ENCODE measurements at regions not wholly inside any gene's neighbourhood (a gene's known extent, or its start where the extent isn't known, plus 50 kb on each side); places are given as distances from the start of the nearest gene placed in this dataset.

DNA sequence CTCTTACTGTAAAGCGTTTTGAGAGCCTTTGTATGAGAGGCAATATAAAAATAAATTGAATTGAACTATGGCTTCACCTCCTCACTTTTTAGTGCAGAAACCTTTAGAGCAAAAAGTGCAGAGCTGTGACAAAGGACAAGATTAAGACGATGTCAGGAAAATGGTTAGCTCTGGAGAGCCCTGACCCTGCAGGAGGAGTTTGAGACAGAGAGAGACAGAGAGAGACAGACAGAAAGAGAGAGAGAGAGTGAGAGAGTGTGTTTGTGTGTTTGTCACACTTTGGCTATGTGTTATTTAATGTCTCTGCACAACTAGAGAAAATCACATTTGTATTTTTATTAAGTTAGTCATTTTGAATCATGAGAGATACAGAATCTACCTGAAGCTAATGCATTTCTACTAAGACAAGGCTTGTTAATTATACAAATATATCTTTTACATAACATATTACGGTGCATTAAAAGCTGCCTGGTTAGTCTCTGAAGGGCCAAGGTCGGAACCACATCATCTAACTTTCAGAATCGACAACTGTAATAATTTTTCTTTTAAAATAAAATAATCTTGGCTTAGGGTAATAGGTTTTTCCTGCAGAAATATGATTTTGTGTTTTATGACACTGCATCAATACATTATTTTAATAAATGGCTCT is 423.5 kb upstream of the ZEB2 start:
- peaks cover 39% of the 10 kb centered on the region for H3K4me1 ChIP-seq (ENCODE audit: insufficient read depth, poor library complexity, severe bottlenecking)
- H3K27ac ChIP-seq (ENCODE audit: poor library complexity, severe bottlenecking): peak overlapping the region; percentile 82

DNA sequence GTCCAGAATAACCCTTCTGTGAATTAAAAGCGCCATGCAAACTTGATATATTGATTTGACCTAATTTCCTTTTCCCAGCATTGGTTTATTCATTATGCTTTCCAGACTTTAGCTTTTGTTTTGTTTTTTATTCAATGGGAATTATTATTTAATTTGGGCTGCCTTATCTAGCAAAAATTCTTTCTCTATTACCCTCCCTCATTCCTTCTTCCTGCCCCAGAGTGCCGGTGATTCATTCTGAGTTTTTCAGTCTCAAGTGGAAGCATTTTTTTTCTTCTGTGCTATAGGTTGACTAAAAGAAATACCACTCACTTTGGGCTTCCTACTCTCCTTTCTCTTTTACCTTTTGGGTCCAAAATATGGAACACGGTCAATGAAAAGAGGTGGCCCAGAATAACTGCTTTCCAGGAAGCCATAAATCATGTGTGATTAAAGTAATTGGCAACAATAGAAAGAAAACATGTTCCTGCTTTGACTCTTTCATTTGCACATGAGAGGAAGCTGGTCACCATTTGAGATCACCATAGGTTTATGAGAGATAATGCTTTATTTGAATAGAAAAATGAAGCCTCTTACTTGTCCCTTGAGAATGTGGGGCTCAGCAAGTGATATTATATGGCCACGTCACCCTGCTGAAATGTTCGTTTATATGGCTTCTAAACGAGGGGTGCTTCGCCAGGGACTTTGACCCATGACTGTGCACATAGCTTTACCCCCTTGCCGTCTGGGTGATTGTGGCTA is 422.8 kb upstream of the ZEB2 start:
- Histone ChIP-seq H3K27me3 (ENCODE audit: insufficient read depth, poor library complexity, severe bottlenecking) (no peaks in the 10 kb centered on the region), H3K4me3 (ENCODE audit: severe bottlenecking) (no peak overlapping the region), H3K36me3 (ENCODE audit: low read depth) (no peaks in the 10 kb centered on the region), H3K4me1 (ENCODE audit: insufficient read depth, poor library complexity, severe bottlenecking) (peaks cover 45% of the 10 kb centered on the region), H3K9me3 (ENCODE audit: severe bottlenecking) (no peaks in the 10 kb centered on the region), H3K27ac (ENCODE audit: poor library complexity, severe bottlenecking) (peak overlapping the region; percentile 82)
- ATAC-seq (ENCODE audit: low read depth) (peak; percentile 45; the same call in 1 of the 3 replicates), DNase-seq (ENCODE audit: low spot score) (no peak)
- TF ChIP-seq, protein P1, sequence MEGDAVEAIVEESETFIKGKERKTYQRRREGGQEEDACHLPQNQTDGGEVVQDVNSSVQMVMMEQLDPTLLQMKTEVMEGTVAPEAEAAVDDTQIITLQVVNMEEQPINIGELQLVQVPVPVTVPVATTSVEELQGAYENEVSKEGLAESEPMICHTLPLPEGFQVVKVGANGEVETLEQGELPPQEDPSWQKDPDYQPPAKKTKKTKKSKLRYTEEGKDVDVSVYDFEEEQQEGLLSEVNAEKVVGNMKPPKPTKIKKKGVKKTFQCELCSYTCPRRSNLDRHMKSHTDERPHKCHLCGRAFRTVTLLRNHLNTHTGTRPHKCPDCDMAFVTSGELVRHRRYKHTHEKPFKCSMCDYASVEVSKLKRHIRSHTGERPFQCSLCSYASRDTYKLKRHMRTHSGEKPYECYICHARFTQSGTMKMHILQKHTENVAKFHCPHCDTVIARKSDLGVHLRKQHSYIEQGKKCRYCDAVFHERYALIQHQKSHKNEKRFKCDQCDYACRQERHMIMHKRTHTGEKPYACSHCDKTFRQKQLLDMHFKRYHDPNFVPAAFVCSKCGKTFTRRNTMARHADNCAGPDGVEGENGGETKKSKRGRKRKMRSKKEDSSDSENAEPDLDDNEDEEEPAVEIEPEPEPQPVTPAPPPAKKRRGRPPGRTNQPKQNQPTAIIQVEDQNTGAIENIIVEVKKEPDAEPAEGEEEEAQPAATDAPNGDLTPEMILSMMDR (IDR thresholded peaks at IDR 0.05; ENCODE audit: poor library complexity, severe bottlenecking): no peak

More for the DNA sequence above, 423.5 kb upstream of the ZEB2 start:
- Histone ChIP-seq H3K4me3 (ENCODE audit: severe bottlenecking) (no peak overlapping the region), H3K27me3 (ENCODE audit: insufficient read depth, poor library complexity, severe bottlenecking) (no peaks in the 10 kb centered on the region), H3K36me3 (ENCODE audit: low read depth) (no peaks in the 10 kb centered on the region), H3K9me3 (ENCODE audit: severe bottlenecking) (no peaks in the 10 kb centered on the region)
- TF ChIP-seq, protein P1 (IDR thresholded peaks at IDR 0.05; ENCODE audit: poor library complexity, severe bottlenecking): no peak
- ATAC-seq (ENCODE audit: low read depth) (no peak), DNase-seq (ENCODE audit: low spot score) (no peak)

DNA sequence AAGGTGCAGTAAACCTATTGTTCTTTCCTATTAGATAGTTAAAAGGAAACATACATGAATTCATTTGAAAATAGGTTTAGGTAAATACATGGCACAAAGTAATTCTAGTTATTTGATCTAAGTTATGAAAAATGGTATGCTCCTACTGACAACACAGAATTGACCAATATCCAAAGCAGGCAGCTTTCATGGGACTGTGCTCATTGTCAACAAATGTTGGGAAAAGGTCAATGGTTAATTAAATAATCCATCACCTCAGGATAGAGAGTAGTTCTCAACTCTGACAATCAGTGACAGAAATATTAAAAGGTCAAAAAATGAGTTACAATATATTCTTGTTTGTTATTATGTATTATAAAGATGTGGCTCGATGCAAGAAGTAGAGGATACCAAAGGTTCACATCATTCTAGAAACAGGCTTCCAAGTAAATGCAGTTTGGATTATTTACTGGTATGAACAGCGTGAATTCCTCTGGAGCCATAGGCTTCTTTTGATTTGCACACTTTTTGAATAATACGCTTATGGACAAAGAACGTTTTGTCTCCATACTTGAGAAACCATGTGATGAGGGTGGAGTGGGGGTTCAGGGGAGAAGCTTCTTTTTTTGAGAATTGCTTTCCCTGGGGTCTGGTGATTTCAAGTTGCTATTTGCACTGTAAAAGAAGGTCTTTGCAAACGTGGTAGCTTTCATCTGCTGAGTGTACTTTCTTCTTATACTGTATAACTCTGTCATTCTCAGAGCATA is 422.0 kb upstream of the ZEB2 start:
- peaks cover 45% of the 10 kb centered on the region for H3K4me1 ChIP-seq (ENCODE audit: insufficient read depth, poor library complexity, severe bottlenecking)
- H3K9me3 ChIP-seq (ENCODE audit: severe bottlenecking): no peaks in the 10 kb centered on the region
- DNase-seq (ENCODE audit: low spot score) (no peak), ATAC-seq (ENCODE audit: low read depth) (no peak)
- no peaks in the 10 kb centered on the region for H3K27me3 ChIP-seq (ENCODE audit: insufficient read depth, poor library complexity, severe bottlenecking)
- no peak overlapping the region for H3K4me3 ChIP-seq (ENCODE audit: severe bottlenecking)
- TF ChIP-seq, protein P1 (IDR thresholded peaks at IDR 0.05; ENCODE audit: poor library complexity, severe bottlenecking): no peak
- peak overlapping the region; percentile 82 for H3K27ac ChIP-seq (ENCODE audit: poor library complexity, severe bottlenecking)
- no peaks in the 10 kb centered on the region for H3K36me3 ChIP-seq (ENCODE audit: low read depth)

DNA sequence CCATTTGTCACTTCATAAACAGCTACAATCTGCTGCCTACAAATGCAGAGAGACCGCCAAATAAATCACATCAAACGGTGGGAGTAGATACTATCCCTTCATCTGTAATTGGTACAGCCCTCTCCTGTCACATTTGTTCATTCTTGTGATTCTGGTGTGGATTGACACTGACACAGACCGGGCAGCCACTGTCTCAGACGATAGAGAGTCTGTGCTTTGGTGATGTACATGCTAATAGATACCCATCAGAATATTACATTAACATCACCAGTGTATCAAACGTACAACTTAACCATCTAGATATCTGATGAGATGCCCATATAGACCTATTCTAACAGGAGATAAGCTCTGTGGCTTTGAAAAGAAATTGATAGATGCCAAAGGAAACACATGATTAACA is 419.7 kb upstream of the ZEB2 start:
- Histone ChIP-seq H3K4me1 (ENCODE audit: insufficient read depth, poor library complexity, severe bottlenecking) (peaks cover 41% of the 10 kb centered on the region), H3K27me3 (ENCODE audit: insufficient read depth, poor library complexity, severe bottlenecking) (no peaks in the 10 kb centered on the region), H3K4me3 (ENCODE audit: severe bottlenecking) (no peak overlapping the region), H3K9me3 (ENCODE audit: severe bottlenecking) (no peaks in the 10 kb centered on the region), H3K27ac (ENCODE audit: poor library complexity, severe bottlenecking) (no peak overlapping the region), H3K36me3 (ENCODE audit: low read depth) (no peaks in the 10 kb centered on the region)
- ATAC-seq (ENCODE audit: low read depth) (no peak), DNase-seq (ENCODE audit: low spot score) (no peak)
- TF ChIP-seq, protein P1 (IDR thresholded peaks at IDR 0.05; ENCODE audit: poor library complexity, severe bottlenecking): no peak

Measured in RWPE2 (cell line).